AG09309 (cell line): ENCODE measurements at regions not wholly inside any gene's neighbourhood (a gene's known extent, or its start where the extent isn't known, plus 50 kb on each side); places are given as distances from the start of the nearest gene placed in this dataset.

Experiments used
- DNase-seq: peaks from one replicate; pipeline ENCODE4 v3.0.0-alpha.2; 2010; ENCODE audit warnings: low read depth
- H3K4me3 ChIP-seq: 2 replicates; pipeline ENCODE4 v1.5.1; 2011; ENCODE audit warnings: mild to moderate bottlenecking, low read depth, low read length, moderate library complexity; ENCODE audit not compliant: control insufficient read depth
- CTCF ChIP-seq: IDR thresholded peaks from 2 replicates; pipeline ENCODE4 v1.5.1; 2011; ENCODE audit warnings: mild to moderate bottlenecking, low read depth, low read length, inconsistent platforms; ENCODE audit not compliant: insufficient read depth, control insufficient read depth; ENCODE audit errors: missing control alignments

- DNase-seq = no peak
- no peak overlapping the region for H3K4me3 ChIP-seq
- TF ChIP-seq CTCF = no peak
These were observed 82.2 kb upstream of the SALL4 start for GRCh38 chr20:51884561-51884960.

- H3K4me3 ChIP-seq = no peak overlapping the region
- no peak for TF ChIP-seq CTCF
- no peak for DNase-seq
These were observed 77.9 kb upstream of the SALL4 start for GRCh38 chr20:51880188-51880587.

- no peak for TF ChIP-seq CTCF
- DNase-seq = no peak
- no peak overlapping the region for H3K4me3 ChIP-seq
These were observed 74.1 kb upstream of the SALL4 start for GRCh38 chr20:51876313-51876940.

- no peak overlapping the region for H3K4me3 ChIP-seq
- TF ChIP-seq CTCF = no peak
- no peak for DNase-seq
These were observed 71.3 kb upstream of the SALL4 start for GRCh38 chr20:51873652-51874051.

GRCh38 chr20:51871943-51872342 is 69.6 kb upstream of the SALL4 start:
- DNase-seq = no peak
- TF ChIP-seq CTCF = no peak
- H3K4me3 ChIP-seq = no peak overlapping the region

GRCh38 chr20:51869002-51869401 is 66.7 kb upstream of the SALL4 start:
- TF ChIP-seq CTCF = no peak
- DNase-seq = no peak
- H3K4me3 ChIP-seq = no peak overlapping the region

- DNase-seq = no peak
- no peak for TF ChIP-seq CTCF
- no peak overlapping the region for H3K4me3 ChIP-seq
These were observed 64.9 kb upstream of the SALL4 start for GRCh38 chr20:51867251-51867650.
